Activated CD4-positive, alpha-beta T cell treated with anti-CD3 and anti-CD28 coated beads, Interleukin-10, Interleukin-2, amounts not matched to agents 100 ng/mL and 50 ng/mL, durations not matched to agents 16 hours and 8 hours (primary cell): ENCODE measurements at regions not wholly inside any gene's neighbourhood (a gene's known extent, or its start where the extent isn't known, plus 50 kb on each side); places are given as distances from the start of the nearest gene placed in this dataset.

Experiments
- DNase-seq: peaks from one replicate; pipeline ENCODE4 v3.0.0-alpha.2; 2020

DNA sequence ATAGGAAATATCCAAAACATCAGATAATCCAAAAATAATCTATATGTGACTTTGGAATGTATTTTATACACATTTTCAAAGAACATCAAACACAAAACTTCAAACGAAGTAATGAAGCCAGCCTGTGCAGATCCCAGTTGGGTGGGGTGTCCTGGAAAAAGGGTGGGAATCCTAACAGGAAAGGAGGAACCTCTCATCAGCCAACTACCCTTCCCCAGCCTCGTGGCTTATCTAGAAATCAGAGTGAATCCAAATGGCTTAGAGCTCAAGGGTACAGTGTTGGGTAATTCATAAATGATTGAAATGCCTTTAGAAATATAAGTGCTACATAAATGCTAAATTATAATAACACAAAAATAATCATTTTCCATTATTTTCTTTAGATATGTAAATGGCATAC, 115.1 kb upstream of the SOX4 start:
- no peak for DNase-seq

DNA sequence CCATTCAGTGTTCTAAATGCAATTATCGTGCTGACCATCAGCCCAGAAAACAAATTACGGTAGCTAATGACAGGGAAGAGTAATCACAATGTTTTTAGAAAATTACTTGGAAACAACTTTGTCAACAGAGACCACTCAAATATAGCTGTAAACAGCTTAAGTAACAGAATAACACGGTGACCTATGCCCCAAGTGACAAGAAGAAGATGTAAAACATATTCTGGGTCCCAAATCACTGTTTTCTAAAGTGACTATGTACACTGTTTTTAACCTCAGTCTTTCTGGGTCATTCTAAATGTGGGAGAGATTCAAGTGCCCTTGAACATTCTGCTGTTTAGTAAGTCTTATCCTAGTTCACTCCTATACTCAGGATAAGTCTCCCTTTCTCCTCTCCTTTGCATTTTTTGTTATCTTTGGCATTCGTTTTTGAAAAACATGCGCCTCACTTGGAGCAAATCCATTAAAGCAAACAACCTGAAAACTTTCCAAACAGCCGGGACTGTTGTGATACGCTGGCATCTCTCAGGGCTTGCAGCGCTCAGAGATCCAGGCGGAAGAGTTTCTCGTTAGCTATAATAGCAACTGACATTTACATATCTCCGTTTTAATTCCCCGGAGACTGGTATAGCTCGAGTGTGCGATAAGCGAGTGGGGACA, 114.5 kb upstream of the SOX4 start:
- no peak for DNase-seq

DNA sequence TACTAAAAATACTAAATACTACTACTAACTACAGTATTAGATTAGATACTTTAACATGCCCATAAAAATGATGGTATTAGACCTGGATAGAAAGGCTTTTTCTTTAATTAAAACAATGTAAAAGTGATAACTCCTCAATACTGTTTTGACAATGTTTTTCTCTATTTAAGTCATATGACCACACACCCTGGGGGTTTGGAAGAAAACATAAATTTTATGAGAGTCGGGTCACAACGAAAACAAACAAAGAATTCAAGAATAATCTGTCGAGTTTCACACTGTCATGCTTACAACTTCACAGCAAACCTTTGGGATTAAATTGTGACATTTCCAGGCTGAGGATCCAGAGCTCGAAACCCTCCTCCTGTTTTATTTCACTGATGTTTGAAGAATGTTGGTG, 107.4 kb upstream of the SOX4 start:
- no peak for DNase-seq

DNA sequence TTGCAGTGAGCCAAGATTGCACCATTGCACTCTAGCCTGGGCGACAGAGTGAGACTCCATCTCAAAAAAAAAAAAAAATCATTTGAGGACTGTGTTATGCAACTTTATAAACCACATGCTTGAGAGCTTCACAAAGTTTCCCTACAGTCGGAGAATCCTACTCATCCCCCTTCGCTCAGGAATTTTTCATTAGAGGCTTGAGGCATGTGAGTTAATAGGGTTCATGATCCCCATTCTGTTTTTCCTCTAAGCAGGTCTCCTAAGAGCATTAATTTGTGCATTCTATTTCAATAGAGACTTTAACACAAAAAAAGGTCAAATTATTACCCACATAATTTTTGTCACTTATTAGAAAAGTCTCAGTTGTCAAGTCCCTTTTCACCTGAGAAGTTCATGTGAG, 103.7 kb upstream of the SOX4 start:
- DNase-seq, result no peak

DNA sequence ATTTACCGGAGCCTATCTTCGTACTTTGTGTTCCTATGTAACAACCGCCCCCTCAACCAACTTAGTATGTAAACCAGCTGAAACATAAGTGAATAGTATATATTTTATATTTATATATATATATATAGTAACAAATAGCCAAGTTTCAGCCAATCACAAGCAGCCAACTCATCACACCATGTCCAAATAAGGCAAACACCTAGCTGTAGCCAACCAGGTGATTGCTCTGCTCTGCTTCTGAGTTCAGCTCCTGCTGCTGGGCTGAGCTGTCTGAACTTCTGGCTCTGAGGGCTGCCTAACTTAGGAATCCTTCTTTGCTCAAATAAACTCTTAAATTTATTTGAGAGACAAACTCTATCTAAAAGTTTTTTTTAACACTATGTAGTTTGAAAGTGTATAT, 101.6 kb upstream of the SOX4 start:
- DNase-seq, result no peak

DNA sequence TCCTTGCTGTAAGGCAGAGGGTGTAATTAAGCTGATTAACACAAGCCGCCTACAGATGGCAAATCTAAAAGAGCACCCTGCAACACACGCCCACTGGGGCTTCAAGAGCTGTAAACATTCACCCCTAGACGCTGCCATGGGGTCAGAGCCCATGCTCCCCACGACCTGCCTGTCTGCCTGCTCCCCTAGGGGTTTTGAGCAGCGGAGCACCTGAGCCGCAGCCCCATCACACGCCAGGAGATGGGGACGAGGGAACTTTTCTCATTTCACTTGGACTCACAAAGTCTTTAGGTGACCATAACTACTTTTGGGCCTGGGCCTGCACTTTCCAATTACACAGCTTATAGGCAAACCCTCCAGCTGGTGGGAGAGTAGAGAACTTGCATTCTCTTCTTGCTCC, 99.0 kb upstream of the SOX4 start:
- DNase-seq, result no peak

DNA sequence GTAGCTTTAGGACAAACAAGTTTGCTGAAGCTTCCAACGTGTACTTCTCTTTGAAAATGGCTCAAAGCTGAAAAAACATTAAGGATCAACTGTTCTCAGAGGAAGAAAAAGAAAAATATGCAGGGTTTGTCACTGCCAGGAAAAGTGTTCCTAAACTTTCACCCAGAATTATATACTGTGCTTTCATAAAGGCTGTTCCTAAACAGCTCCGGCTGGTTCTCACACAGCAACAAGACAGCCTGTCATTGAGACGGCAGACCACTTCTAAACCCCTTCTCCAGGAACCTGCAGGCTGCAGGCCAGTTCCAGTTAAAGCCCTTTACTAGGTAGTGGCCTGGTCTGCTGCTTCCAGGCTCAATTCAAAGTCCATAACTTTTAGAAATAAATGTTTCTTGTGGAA, 97.4 kb upstream of the SOX4 start:
- no peak for DNase-seq

DNA sequence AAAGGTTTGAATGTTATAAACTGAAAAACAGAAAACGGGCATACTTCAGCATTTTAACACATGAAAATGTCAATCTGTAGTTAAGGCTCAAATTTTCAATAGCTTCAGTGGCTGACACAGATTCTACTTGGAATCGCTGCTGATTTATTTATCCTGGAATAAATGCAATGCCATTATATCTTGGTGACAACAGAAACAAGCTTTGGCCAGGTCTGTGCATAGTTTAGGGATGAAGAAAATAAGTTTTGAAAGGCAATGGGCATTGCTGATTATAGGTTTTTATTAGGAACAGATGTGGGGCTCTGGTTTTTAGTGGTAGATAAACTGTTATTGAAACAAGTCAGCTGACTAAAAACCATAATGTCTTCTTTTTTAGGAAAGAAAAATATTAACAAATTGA, 96.8 kb upstream of the SOX4 start:
- no peak for DNase-seq

DNA sequence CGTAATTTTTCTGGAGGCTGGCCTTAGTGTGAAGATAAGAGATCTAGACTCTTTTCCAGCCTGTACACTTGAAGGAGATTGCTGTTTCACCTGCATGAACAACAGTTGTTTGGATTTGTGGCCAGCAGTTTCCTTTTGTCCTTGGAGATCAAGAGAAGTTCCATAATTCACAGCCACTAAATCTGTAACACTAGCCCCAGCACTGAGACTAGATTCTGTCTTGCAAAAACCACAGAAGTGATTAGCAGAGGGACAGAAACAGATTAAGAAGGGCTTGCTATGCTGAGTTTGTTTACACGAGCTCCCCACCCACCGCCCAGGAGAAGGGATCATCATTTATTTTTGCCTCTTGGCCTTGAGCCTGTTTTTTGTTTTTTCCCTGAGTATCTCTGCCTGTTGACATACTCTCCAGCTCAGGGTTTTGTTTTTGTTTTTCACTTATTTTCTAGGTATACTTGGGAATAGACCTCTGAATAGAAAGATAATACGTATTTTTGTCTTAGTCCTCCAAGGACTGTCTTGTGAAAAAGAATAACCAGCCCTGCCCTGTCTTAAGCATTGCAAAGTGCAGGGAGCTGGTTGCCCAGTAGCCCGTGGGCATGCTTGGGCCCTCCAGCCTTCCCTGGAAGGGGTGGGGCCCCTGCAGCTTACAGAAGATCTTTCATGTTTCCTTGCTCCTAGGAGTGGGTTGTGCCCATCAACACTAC, 93.1 kb upstream of the SOX4 start:
- DNase-seq, result no peak

DNA sequence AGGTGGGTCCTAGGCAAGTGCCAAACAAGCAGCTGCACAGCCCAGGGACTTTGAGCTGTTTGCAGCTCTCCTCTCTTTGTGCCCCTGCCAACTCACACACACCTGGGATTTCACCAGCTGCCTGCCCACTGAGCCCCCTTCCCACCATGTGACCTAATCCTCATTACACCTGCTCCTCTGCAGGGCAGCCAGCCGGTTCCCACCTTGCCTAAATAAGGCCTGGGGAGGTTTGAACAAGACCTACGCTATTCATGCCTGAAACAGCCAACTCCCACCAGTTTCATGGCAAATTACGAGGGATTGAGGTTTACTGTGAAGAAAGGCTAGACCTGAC, 92.6 kb upstream of the SOX4 start:
- no peak for DNase-seq

DNA sequence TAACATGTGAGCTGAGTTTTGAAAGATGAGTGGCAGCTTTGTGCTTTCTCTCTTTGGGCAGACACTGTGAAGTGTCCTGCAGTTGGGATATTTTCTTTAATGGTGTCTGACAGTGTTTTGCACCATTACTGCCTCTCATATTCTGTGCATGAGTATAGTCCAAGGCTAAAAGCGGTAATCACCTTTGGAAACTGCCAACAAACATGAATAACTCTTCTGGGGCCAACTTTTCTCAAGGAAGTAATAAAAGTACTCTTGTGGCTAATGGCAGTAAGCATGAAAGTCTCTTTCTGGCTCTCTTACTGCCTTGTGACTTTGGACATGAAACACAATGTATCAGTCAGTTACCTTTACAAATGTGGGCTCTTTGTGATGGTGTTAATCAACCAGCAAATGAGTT, 91.7 kb upstream of the SOX4 start:
- no peak for DNase-seq

DNA sequence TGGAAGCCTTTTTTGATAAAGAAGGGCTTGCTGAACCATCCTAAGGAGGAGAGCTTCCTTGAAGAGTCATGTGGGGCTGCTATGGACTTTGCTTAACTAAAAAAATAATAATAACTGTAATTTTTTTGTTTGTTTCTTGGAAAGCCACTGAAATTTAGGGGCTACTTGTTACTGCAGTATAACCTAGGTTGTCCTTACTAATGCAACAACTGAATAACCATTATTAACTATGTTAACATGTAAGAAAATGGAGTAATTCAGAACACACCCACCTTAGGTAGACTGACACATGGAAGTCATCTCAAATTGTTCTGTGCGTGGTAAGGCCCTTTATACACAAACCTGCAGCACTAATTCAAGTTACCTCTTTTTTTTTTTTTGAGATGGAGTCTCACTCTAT, 90.9 kb upstream of the SOX4 start:
- DNase-seq, result no peak

DNA sequence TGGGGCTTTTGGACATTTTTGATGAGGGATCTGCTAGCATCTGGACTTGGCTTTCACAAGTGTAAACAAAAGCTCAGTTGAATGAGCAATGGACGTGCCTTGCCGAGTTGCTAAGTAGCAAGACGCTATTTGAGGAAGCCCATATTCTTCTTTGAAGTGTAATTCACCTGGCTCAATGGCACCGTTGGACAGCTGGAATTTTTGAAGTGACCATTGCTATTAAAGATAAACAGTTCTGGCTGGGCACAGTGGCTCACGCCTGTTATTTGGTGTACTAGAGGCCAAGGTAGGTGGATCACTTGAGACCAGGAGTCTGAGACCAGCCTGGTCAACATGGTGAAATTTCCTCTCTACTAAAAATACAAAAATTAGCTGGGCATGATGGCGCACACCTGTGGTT, 88.8 kb upstream of the SOX4 start:
- DNase-seq, result no peak

DNA sequence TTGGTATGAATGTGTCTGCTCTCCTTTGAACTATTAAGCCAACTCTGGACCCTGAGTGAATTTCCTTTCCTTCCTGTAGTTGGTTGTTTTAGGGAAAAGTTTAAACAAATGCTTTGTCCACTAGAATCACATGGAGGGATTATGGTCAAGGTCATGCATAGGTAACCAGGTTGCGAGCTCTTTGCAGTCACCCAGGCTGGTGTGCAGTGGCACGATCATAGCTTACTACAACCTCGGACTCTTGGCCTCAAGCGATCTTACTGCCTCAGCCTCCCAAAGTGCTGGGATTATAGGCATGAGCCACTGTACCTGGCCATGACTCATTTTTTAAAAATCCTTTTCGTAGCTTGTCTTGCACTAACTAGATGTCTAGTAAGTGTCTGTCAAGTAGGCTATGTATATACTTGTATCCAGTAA, 88.0 kb upstream of the SOX4 start:
- DNase-seq, result no peak

DNA sequence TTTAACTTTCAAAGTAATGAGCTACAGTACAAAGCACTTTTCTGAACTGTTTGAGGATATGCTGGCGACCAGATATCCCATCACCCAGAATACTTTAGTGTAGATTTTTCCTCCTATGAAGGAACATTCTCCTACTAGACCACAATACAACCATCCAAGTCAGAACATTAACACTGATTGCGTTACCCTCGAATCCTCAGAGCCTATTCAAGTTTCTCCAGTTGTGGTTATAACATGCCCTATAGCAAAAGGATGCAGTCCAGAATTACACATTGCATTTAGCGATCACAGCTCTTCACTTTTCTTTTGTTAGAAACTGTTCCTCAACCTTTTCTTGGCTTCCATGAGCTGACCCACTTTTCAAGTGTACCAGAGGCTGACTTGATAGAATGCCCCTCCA, 87.4 kb upstream of the SOX4 start:
- no peak for DNase-seq

DNA sequence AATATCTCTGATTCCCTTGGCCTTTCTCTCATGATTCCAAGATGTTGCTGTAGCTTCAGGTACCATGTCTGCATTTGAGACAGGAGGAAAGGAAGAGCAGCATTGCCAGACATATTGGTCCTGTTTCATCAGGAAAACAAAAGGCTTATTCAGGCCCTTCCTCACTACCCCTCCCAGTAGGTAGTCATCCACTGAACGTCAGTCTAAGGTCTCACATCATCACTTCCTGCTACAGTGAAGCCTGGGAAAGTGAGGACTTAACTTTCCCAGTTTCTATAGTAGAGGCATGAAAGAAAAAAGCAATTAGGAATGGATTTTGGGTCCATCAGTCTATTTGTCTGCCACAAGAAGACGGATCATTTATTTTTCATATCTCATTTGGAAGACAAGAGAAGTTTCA, 85.7 kb upstream of the SOX4 start:
- DNase-seq, result no peak

DNA sequence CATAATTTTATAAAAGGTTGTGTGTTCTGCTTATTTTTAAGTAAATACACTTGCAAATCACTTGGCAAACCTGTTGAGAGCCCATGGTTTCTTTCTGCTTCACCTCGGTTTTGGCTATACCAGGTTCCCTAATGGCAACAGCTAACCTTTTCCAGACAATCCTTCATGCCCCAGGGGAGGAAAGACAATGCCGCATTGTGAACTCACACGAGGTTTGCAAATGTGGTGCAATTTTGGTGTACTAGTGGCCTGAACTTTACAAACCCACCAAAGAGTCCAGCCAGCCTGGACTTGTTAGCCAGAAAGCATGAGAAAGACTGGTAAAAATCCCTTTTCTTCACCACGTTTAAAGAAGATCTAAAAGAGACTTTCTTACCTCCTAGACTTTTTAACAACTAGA, 84.8 kb upstream of the SOX4 start:
- DNase-seq, result no peak

DNA sequence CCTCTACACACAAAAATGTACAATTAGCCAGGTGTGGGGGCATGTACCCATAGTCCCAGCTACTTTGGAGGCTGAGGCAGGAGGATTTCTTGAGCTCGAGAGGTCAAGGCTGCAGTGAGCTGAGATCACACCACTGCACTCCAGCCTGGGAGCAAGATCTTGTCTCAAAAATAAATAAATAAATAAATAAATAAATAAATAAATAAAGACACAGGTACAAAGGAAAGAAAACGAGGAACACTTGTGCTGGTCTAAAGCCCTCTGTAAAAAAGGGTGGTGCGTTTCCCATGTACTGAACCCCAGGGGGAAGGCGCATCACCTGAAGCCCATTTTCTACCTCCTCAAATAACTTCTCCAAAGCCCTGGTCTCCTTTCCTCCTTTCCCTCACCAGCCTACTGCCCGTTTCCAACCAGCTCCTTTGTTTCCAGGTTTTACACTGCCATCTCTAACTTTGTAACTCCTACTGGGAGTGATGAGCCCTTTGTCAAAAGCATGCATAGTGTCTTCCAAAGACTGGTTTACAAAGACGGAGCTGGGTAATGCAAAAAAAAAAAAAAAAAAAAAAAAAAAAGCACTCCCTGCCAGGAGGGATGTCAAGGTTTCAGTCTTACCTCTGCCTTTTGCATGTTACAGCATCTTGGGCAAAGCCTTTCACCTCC, 81.5 kb upstream of the SOX4 start:
- no peak for DNase-seq

DNA sequence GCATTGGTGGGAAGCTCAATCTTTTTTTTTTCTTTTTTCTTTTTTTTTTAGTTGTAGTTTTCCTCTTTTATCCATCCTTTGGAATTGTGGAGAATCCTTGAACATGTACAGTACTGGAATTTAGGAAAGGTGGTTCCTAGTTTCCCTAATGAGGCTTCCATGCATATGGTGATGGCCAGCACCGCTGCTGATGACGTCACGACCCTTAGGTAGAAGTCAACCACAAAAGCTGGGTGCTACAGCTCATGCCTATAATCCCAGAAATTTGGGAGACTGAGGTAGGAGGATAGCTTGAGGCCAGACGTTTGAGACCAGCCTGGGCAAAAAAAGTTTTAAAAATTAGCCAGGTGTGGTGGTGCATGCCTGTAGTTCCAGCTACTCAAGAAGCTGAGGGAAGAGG, 79.3 kb upstream of the SOX4 start:
- DNase-seq, result no peak

DNA sequence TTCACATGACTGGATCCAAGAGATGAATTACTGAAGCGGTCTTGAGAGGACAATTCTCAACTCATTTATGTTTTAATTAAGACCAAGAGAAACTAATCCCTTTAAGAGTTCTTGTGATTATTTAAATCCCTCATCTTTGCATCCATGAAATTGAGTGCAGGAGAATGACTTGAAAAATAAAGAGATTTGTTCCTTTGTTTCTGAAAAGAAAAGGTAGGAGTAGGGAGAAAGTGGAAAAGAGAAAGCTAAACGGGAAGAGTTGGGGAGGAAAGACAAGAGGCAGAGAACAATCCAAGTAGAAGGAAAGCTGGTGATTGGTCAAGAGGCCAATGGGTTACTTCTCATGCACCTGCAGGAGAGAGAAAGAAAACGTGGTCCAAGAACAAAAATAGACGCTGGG, 75.2 kb upstream of the SOX4 start:
- DNase-seq, result no peak

DNA sequence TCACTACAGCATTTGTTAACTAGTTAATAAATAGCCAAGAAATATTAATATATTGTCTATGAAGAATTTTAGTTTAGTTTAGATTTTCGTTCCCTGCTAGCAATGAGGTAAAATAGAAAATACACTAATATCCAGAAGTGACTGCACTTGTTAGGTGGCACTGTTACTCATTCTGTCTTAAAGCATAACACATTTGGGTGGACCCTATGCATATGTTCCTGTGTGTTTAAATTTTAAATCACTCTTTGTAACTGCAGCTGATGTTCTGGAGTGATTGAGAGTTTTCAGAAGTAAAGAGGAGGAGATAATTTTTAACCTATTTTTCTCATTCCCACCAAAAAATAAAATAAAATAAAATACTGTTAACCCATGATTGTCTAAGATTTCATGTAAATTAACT, 73.9 kb upstream of the SOX4 start:
- DNase-seq, result no peak

DNA sequence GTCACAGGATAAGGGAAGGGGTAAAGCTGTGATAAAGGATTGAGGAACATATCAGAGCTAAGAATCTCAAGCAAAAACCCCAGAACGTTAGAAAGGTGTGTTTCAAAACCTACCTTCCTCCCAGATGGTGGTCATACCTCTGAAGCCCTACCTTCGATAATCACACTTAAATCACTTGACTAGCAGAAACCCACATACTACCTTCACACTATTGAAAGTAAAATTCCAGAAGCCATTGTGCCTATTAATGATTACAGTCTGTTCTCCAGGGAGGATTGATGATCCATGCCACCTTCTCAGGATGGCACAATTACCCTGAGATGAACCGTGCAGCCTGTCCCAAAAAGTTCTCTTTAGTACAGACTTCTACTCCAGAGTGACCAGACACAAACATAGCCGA, 72.3 kb upstream of the SOX4 start:
- DNase-seq, result no peak

DNA sequence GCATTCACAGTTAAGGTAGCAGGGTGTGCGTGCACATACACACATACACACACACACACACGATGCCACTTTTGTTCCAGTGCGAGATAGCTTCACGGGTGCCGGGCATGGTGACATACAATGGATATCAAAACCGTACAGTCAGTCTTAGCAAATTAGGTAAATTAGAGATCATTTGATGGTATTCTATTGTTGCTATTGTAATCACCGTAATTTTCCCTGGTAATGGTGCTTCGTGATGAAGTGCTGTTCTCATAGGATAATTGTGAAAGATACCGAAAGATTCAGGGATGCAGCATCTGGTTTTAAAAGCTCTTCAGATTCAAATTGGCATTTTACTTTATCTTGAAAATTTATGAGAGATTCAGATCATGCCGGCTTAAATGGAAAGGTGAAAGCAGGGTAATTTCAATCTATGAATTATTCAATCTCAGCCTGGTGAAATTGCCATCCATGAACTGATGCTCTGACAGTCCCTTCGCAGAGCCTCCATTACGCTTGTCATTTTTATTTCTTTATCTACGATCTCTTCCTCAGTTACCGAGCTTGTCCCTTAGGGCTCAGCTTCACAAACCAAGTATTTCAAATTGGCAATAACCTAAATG, 71.3 kb upstream of the SOX4 start:
- no peak for DNase-seq

DNA sequence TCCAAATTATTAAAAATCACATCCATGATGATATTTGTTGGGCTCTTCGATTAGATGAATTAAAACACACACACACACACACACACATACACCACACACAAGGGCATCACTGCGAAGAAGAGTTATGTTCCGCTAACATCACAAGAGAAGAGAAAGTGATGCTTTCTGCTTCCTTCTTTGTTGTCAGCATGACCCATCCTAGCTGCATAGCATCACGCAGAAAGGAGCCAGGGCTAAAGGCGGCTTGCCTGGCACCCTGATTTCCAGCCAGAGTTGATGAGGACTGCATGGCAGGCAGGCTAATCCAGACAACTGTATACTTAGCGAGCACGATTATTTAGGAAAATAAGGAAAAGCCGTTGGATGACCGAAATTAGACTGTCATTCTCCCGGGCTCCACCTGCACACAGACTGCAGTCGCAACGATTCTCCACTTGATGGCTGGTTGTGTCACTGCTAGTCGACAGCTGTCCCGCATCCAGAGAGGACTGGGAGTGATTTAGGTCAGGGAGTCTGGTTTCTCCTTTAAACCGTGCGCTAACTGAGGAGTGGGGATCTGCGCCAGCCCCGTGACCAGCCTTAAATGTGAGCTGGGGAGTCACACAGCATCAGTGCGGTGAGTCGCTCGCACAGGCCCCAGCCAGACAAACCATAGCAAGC, 70.6 kb upstream of the SOX4 start:
- no peak for DNase-seq
